Sigmoid colon (tissue), 3 donors: ENCODE measurements at regions not wholly inside any gene's neighbourhood (a gene's known extent, or its start where the extent isn't known, plus 50 kb on each side); places are given as distances from the start of the nearest gene placed in this dataset.

Source experiments
- CTCF ChIP-seq, 4 experiments: fragments of 450-650 bp in 3 of 4; fragments of 200-600 bp in 1 of 4; IDR thresholded peaks; one replicate each; pipeline ENCODE4 v1.5.1; 2016 to 2019; ENCODE audit warnings: antibody characterized with exemption in 4 of 4, mild to moderate bottlenecking in 3 of 4, moderate library complexity in 2 of 4
- POLR2A ChIP-seq, 2 donors: fragments of 450-650 bp; IDR thresholded peaks; one replicate each; pipeline ENCODE4 v1.6.1; 2016; ENCODE audit warnings: antibody characterized with exemption in 2 of 2, mild to moderate bottlenecking in 2 of 2, moderate library complexity in 2 of 2

- TF ChIP-seq POLR2A (IDR thresholded peaks at IDR 0.05) (no peak), CTCF (IDR thresholded peaks at IDR 0.05) (no peak)
These were observed 249.2 kb downstream of the MATN1 start for GRCh38 chr1:30473922-30474817.
